CD1c-positive myeloid dendritic cell (primary cell): ENCODE measurements at regions not wholly inside any gene's neighbourhood (a gene's known extent, or its start where the extent isn't known, plus 50 kb on each side); places are given as distances from the start of the nearest gene placed in this dataset.
A peak's percentile ranks its signal among the peaks of the same experiment; 100 is the strongest.

Experiments used
- DNase-seq: peaks from one replicate; pipeline ENCODE4 v3.0.0-alpha.2; 2016; ENCODE audit errors: extremely low spot score

GRCh38 chr3:148146947-148147826 is 550.5 kb upstream of the AGTR1 start:
- no peak for DNase-seq

GRCh38 chr3:148147903-148148302 is 549.8 kb upstream of the AGTR1 start:
- DNase-seq, result no peak

- DNase-seq, result no peak
Measured at GRCh38 chr3:148149556-148149955, 548.1 kb upstream of the AGTR1 start.

- DNase-seq, result no peak
Measured at GRCh38 chr3:148150141-148150540, 547.6 kb upstream of the AGTR1 start.

- no peak for DNase-seq
Measured at GRCh38 chr3:148158210-148158609, 539.5 kb upstream of the AGTR1 start.

GRCh38 chr3:148162132-148162531 is 535.6 kb upstream of the AGTR1 start:
- no peak for DNase-seq

DNA sequence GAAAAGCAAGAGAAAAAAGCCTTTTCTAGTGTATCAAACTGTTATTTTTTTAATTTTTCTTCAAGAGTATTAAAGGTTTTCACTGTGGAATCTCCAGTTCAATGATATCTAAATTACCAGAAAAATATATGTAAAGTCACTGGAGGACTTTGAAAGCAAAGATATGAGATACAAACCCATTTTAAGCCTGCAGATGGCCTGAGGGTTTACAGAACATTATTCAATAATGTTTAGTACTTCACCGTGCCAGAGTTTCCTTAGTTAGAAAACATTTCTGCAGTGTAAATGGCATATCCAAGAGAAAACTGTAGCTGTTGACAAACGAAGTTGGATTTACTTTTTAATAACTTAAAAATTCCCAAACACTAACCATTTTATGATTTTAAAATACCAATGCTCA is 529.4 kb upstream of the AGTR1 start:
- no peak for DNase-seq

DNA sequence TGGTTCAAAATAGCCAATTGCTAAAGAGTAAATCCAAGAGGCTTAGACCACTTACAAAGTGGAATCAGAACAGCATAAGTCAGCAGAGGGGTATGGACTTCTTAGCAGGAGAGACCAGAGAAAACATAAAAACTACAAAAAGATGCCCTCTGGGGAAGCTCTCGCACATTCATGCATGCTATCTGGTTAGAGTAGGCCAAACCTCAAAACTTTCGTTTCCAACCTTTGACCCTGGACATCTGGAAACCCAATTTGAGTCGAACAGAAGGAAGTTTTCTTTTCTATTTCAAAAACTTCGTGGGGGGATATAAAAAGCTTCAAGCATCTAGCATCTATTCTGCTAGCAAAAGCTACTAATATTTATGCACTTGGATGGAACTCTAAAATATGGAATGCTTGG is 523.9 kb upstream of the AGTR1 start:
- no peak for DNase-seq

DNA sequence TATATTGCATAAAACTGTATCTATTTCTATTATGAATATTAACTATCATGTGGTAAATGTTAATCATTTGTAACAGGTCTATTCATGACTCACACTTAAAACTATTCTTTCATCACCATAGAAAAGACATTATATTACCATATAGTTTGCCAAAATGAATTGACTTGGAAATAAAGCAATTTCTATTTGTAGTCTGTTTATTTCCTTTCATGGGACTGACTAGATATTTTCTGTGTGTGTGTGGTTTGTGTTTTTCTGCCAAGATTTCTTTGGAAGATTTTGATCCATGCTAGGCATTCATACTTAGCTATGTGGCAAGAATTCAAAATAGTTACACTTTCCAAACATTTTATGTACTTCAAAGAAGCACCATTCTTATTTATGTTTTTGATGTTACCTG is 522.5 kb upstream of the AGTR1 start:
- no peak for DNase-seq

- DNase-seq, result no peak
Measured at GRCh38 chr3:148178503-148178902, 519.2 kb upstream of the AGTR1 start.

GRCh38 chr3:148184798-148185197 is 512.9 kb upstream of the AGTR1 start:
- no peak for DNase-seq

DNA sequence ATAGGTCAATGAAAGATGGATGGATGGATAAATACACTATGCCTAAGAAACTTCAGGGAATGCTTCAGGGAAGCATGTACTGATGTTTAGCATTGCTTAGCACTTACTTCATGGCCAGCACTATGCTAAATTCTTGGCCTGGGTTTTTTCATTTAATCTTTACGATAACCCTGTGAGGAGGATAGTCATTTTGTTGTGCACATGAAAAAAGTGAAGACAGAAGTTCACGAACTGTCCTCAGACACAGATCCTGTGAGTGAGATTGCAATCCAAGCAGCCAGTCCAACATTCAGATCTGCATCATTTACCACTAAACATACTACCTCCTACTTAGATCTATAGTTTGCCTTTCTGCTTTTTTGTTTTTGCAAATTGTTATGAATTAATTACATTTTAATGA is 510.8 kb upstream of the AGTR1 start:
- no peak for DNase-seq

DNA sequence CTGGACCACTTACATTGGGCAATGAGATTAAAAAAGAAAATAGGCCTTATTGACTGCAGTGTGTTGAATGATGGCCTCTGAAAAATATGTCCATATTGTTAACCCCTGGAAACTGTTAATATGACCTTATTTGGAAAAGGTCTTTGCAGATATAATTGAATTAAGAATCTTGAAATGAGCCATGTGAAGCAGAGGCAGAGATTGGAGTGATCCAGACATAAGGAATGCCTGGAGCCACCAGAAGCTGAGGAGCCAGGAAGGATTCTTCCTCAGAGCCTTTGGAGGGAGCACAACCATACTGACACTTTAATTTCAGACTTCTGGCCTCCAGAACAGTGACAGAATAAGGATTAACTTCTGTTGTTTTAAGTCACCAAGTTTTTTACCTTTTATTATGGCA is 510.4 kb upstream of the AGTR1 start:
- no peak for DNase-seq

DNA sequence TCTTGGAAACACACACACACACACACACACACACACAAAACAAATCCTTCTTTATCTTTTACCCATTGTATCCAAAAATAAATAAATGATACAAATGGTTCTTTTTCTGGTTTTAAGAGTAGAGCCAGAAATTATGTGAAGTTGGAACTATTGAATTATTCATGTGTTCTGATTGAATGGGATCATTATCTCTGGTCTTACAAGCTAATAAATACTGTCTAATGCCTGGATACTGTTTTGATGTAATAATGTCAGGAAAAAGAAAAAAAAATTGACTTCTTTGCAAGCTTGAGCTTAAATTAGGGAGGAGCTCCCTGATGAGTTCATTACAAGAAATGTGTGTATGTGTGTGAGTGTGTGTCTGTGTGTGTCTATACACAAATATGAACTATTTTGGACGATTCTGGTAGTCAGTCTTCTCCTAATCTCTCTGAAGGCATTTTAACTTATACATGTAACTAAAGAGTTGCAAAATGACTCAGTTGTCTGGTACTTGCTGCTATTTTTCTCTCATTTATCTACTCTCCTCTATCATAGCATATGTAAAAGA is 507.2 kb upstream of the AGTR1 start:
- DNase-seq, result no peak

DNA sequence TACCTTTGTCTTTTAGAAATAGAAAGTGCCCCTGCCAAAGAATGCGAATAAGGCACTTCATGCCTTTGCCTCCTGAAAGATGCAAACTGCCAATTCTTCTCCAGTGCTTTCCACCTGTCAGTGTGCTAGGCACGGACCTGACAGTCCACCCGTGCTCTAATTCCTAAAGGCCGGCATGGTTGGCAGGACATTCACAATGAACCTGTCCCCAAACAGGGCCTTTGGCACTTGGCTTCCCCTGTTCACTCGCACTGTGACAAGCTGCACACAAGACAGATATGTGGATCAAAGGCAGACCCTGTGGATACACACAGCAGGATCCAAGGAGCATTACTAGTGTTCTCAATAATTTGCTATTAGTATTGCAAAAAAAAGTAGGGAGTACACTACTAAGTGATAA is 505.7 kb upstream of the AGTR1 start:
- DNase-seq, result no peak

- no peak for DNase-seq
Measured at GRCh38 chr3:148197061-148197460, 500.6 kb upstream of the AGTR1 start.

DNA sequence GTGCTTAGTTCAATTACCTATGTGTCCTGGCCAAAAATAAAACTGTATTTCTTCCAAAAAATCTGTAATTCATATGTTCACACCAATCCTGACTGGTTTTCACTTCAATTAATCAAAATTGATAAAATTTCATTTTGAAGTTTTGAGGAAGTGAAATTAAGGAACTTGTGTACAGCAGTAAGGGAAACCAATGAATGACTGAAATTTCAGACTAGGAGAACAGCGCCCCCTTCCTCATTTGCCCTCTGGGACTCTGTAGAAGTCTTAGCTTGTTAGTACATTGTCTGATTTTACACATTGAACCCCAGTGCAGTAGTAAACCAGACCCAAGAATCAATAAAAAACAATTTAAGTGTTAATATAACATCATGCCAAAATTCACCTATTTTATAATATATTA is 495.3 kb upstream of the AGTR1 start:
- DNase-seq, result peak; percentile 20

DNA sequence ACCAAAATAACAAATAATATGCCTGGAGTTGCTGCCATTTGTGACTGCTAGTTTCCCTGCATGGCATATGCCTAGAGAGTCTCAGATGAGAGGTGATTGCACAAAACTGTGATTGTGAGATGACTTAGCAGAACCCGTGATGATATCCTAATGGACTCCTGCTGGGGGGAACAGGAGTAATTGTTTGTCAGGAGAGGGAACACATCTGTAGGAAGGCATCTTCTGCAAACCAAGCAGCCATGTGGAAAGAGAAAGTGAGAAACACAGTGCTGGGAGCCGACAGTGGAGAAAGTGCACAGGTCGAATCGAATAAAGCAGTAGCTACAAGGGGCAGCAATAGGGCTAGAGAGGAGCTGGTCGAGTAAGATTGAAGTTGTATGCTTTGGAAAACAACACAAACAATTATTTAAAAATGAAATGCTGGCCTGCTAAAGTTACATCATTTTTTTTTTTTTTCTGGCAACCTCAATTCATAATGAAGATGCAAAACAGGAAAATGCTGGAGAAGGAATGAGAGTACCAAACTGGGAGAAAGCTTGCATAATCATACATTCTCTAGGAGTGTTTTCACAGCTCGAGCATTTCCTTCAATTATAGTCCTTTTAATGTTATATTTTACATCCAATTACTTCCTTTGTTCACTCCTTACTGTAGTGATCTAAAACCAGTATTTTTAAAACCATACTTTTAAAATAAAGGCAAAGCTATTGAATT is 494.2 kb upstream of the AGTR1 start:
- DNase-seq, result no peak

DNA sequence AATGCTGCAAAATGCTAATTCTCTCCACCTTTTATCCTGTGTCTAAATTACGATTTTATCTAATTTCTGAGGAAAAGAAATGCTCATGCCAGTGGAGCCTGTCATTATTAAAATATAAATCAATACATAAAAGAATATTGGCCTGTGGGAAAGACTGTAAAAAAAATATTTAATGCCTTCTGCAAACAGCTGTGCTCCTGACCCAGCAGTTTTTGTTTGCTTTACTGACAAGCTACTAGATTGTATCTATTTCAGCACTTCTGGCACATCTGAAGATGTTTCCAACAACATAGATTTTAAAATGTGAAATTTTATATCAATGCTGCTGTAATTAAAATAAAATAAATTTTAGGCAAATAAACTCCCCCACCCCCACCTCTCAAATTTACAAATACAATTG is 493.6 kb upstream of the AGTR1 start:
- DNase-seq, result no peak

- no peak for DNase-seq
Measured at GRCh38 chr3:148205977-148206376, 491.7 kb upstream of the AGTR1 start.

DNA sequence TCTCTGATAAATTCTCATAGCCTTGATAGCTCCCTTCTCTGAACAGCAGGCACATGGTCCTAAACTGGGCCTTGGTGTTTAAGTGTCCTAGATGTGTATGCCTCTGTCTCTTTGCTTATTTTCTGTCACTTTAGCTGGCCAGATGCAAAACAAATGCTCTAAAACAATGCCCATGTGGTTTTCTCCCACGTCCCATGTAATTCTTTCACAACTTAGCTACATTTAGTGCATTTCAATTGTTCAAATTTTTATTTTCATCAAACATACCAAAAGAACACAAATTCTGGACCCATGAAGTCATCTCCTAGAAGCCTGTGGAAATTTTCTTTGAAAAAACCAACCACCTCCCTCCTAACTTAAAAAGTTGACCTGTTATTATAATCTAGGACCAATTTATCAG is 491.3 kb upstream of the AGTR1 start:
- no peak for DNase-seq

DNA sequence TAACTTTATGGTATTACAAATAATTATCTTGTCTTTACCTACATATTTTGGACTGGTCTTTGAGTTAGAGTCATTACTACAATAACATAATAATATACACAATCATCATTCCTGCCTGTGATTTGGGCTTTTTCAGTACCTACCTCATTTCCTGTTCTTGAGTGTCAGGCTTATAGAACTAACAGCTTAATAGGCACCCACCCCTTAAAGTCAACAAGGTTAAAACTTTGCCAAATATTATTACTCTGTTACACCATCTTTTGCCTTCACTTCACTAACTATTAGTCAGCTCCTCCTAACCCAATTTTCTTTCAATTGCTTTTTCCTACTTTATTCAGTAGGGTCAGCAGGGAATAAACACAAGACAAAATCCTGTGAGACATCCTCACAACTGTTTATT is 488.7 kb upstream of the AGTR1 start:
- DNase-seq, result no peak

DNA sequence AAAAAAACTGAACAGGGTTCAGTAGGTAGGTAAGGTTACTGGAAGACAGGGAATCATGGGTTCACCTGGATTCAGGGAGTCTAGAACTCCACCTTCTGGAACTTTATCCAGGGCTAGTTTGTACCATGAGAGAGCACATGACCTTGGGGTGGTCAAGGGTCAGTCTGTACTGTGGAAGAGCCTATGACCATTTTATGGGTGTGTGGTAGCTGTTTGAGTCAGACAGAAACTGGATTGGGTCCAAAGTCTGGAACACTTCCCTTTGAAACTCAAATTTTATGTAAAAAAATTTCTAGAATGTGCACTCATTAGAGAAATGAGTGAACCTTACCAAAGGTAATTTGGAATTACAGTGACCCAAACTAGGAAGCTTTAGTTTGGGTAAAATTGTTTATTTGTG is 486.0 kb upstream of the AGTR1 start:
- DNase-seq, result peak; percentile 16
